HEK293 (cell line): ENCODE measurements at regions not wholly inside any gene's neighbourhood (a gene's known extent, or its start where the extent isn't known, plus 50 kb on each side); places are given as distances from the start of the nearest gene placed in this dataset.

Experiments used
- BCL11A ChIP-seq: fragments of 450-650 bp; formaldehyde crosslinking; IDR thresholded peaks from 2 replicates; pipeline ENCODE4 v1.5.1; 2016; ENCODE audit warnings: low read depth, missing biosample characterization, missing genetic modification characterization
- MYNN ChIP-seq: fragments of 450-650 bp; formaldehyde crosslinking; IDR thresholded peaks from 2 replicates; pipeline ENCODE4 v1.5.1; 2016; ENCODE audit warnings: missing biosample characterization, missing genetic modification characterization, borderline replicate concordance
- ZFP37 ChIP-seq: fragments of 450-650 bp; formaldehyde crosslinking; IDR thresholded peaks from 2 replicates; pipeline ENCODE4 v1.5.1; 2016; ENCODE audit warnings: missing biosample characterization, missing genetic modification characterization
- ZNF274 ChIP-seq, 2 experiments: fragments of 200-500 bp in 1 of 2; fragments of 450-650 bp in 1 of 2; sonication (Bioruptor generic) in 1 of 2; formaldehyde crosslinking in 1 of 2; IDR thresholded peaks; 2 replicates each; pipeline versions ENCODE4 v1.5.1 to v1.6.1; 2014 to 2016; ENCODE audit warnings: borderline replicate concordance in 1 of 2, inconsistent platforms in 1 of 2, low read length in 1 of 2, missing biosample characterization in 1 of 2, missing genetic modification characterization in 1 of 2
- TF ChIP-seq, protein P1 (sequence below): fragments of 450-650 bp; formaldehyde crosslinking; IDR thresholded peaks from 2 replicates; pipeline ENCODE4 v1.5.1; 2016; ENCODE audit warnings: missing biosample characterization, missing genetic modification characterization

DNA sequence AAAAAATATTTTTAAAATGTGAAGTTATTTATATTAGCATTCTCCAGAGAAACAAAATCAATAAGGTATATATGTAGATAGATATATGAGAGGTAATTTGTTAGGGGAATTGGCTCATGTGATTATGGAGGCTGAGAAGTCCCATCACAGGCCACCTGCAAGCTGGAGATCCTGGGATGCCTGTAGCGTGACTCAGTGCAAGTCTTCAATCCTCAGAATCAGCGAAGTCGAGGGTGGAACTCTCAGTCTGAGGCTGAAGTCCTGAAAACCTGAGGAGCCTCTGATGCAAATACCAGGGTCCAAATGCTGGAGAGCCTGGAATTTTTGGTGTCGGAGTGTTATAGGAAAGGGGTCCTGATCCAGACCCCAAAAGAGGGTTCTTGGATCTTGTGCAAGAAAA, 658.5 kb downstream of the USP25 start:
- no peak for TF ChIP-seq MYNN (tag by site-specific recombination)
- no peak for TF ChIP-seq ZFP37 (tag by site-specific recombination)
- TF ChIP-seq, protein P1, sequence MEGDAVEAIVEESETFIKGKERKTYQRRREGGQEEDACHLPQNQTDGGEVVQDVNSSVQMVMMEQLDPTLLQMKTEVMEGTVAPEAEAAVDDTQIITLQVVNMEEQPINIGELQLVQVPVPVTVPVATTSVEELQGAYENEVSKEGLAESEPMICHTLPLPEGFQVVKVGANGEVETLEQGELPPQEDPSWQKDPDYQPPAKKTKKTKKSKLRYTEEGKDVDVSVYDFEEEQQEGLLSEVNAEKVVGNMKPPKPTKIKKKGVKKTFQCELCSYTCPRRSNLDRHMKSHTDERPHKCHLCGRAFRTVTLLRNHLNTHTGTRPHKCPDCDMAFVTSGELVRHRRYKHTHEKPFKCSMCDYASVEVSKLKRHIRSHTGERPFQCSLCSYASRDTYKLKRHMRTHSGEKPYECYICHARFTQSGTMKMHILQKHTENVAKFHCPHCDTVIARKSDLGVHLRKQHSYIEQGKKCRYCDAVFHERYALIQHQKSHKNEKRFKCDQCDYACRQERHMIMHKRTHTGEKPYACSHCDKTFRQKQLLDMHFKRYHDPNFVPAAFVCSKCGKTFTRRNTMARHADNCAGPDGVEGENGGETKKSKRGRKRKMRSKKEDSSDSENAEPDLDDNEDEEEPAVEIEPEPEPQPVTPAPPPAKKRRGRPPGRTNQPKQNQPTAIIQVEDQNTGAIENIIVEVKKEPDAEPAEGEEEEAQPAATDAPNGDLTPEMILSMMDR (tag by site-specific recombination) = no peak
- TF ChIP-seq ZNF274 (IDR thresholded peaks at IDR 0.05; ENCODE audit: low read length) = no peak
- no peak for TF ChIP-seq ZNF274 (tag by site-specific recombination; IDR thresholded peaks at IDR 0.05; ENCODE audit: borderline replicate concordance)
- TF ChIP-seq BCL11A (tag by site-specific recombination) = no peak
